ENCODE measurements at regions not wholly inside any gene's neighbourhood (a gene's known extent, or its start where the extent isn't known, plus 50 kb on each side); places are given as distances from the start of the nearest gene placed in this dataset.
"Not testable (repeated sequence)": the region's sequence is repeated elsewhere in the genome, so short reads cannot be mapped to it uniquely, and the experiment has no call there.

DNA sequence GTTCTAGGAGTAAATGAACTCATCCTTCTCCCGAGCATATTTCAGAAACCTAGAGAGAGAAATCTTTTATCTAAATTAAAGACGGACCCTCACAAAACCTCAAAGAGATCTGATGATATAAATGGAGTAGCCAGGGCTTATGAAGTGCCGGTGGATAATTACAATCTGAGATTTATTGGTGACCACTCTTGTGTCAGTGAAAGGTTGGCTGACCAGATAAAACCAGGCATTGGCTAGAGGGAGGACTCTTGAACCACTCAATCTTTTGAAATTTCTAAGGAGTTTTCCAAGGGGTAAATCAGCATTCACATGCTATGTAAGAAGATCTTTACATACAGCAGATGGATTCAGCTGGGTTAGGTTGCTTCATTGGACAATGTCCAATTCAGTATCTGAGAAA, 227.3 kb upstream of the MMADHC start:
- DNase-seq (ENCODE audit: low read depth) = no peak

DNA sequence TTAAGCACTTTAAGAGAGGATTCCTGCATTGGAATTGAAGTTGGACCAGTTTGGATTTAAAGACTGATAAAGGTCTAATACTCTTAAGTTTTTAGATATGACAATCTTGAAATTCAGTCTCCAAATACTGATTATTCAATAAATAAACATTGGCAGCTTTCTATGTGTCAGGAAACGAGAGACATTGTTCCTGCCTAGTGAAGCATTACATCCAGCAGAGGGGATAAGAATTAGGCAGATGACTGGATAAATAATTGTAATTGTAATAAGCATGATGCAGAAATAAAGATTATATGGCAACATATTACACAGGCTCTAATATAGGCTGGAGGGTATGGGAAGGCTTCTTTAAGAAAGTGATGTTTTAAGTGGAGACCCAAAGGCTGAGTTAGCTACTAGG, 226.5 kb upstream of the MMADHC start:
- DNase-seq (ENCODE audit: low read depth) = no peak

DNA sequence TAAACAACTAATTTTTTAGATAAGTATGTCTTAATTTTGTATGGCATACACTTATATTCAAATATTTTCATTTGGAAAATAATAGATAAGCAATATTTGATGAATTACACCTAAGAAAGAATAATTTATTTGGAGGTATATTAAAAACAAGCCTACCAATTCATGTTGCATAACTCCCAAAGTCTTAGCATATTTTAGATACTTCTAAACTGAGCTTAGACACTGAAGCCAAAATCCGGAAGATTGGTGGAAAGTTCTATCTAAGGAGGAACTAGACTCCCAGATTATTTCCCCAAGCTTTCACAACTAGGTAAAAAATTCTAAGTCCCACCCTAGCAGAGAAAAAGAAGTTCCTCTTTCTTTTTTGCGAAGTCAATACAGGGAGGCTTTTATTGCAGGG, 221.0 kb upstream of the MMADHC start:
- DNase-seq (ENCODE audit: low read depth) = no peak

DNA sequence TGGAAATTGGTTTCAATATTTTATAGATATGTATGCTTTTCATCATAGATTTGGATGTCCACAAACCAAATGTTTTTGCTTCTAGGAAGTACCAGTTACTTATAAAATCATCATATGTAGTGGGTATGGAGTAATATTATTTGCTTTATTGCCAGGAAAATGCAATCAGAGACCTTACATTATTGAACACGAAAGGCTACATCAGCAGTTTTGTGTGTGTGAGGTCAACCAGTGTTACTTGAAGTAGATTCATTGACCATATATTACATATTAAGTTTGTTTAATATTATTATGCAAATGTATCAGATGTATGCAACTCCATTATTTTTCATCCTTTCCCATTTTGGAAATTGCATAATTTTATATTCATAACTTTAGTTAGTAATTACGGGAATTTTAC, 219.1 kb upstream of the MMADHC start:
- DNase-seq (ENCODE audit: low read depth) = no peak

DNA sequence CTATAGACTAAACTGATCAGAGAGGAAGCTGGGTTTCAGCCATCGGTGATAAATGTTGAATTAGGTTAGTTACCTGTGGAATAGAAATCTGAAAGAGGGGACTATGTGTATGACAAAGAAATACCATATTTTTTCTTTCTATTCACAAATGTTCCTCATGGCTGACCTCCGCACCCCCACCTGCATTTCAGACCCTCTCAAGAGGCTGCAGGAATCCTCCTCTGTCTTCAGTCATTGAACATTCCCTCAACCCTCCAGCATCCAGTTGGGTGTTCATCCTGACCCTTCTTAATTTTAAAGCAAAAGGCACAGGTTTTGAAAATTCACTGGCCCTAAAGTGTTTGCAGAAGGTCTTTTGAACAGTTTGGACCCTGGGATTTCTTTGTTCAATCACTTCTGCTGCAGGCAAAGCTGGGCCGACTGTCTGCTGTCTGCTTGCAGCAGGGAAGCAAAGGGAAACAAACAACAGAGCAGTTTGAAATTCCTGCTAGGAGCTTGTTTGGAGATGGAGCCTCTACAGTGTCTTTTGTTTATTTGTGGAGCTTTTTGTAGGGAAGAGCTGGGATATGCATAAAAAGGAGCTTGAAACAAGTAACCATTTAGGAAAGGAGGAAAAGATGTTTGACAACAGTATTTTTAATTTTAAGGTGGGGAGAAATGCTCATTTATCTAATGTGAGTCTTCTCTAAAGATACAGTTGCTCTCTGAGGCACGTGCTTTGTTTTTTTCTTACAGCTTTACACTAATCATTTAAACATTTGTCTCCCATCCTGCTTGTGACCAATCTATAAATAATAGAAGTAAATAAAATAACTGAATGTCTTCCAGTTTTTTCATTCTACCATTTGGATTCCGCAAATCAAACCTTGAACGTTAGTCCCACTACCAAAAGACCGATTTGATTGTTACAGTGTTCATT, 213.3 kb upstream of the MMADHC start:
- DNase-seq (ENCODE audit: low read depth) = no peak

DNA sequence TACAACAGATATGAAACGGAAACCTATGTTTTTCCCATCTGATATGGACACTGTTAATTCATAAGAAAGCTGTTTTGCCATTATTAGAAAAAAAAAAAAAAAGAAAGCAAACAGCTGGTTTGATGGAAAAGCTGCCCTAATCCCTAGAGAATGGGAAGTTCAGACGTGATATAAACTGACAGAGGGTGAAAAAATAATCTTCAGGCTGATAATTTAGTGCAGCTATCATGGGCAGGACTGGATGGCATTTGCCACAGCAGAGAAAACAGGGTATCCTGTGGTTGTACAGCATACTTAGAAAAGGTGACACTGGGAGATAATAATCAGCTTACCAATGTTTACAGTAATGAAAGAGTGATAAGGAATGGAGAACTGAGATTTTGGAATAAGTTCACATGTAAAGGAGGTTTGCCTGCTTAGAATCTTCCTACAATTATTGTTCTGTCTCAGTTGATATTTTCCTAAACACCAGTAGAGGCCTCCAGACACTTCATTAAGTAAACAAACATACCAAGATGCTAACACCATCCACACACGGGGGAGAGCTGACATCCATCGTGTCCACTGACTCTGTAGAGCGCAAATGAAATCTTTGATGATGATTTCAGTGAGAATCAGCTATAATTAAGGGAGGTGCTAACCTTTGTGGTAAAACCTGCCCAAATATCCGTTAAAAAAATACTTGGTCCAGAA, 211.6 kb upstream of the MMADHC start:
- DNase-seq (ENCODE audit: low read depth) = no peak

DNA sequence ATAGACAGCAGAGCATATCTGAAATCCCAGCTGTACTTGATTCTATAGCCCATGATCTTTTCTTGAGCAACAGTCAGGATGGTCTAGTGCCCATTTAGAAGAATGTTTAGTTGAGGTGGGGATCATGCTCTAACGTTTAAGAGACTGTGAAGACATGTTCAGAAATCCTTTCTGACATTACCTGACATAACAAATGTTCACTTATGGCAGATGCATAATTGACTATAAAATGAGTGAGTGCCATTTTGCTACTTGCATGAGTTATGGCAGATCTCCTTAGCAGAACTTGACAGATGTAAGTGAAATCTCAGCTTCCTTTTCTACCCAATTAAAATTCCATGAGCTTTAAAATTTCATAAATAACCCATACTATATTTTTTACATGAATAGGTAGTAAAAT, 209.5 kb upstream of the MMADHC start:
- DNase-seq (ENCODE audit: low read depth) = no peak

DNA sequence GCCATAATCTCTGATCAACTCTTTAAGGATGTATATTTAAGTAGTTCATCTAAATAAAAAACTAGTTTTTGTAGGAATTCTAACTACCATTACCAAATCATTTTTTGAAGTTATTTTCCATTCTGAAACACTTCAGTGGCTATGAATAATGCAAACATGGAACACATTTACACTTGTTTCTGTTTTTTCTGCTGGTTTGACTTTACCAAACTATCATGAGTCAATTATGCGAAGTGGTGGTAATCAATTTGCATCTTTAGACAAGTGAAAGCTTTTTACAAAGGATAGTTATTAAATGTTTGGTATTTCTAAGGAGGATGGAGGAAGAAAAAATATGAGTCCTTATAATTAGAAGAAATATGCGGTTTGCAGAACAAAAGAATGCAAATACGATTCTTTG, 202.0 kb upstream of the MMADHC start:
- DNase-seq (ENCODE audit: low read depth) = no peak

DNA sequence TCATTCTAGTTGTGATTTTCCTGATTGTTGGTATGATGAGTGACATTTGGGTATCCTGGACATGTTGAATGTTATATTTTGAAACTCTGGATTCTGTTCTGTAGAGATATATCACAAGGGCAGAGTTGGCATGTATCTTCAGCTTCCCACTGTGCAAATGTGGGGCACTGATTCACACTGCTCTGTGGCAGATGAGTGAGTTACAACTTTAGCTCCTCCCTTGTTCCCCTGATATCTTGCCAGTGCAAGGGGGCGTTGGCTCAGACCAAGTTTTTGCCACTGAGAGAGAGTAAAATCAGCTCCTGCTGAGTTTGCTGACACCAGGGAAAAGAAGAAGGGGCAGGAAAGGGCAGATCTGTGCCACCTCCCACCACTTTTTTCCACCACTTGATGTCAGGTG, 199.6 kb upstream of the MMADHC start:
- DNase-seq (ENCODE audit: low read depth) = no peak

DNA sequence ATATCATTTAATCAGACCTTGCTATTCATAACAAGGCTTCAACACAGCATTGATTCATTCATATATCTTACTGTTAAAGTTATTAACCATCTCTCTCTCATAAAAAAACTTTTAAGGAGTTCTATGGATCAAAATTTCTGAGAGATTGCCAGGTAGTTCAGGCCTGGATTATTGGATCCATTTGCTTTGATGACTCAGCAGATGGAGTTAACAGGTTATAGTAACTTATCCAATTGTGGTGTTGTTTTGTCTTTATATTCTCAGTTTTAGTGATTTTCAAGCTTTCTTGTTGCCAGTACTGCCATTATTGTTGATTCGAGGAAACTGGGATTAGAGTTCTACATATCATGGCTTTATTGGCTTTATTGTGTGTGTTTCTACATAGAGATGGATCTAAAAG, 195.7 kb upstream of the MMADHC start:
- DNase-seq (ENCODE audit: low read depth) = no peak

DNA sequence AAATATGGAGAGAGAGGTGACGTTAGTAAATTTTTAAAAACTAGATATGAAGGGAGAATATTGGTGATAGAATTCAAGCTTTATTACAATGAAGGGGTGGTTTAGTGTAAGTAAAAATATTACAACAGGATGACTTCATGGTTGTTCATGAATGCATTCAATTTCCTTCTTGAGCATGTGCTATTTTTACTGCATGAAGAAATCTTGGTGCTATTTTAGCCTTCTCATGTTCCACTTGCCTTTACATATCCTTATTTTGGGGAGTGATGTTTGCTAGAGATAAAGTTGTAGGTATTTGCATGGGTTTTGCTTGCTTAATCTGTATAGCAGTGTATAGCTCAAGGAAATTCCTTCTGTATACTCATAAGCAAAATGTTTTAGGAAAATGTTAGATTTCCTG, 195.0 kb upstream of the MMADHC start:
- no peak for DNase-seq (ENCODE audit: low read depth)

DNA sequence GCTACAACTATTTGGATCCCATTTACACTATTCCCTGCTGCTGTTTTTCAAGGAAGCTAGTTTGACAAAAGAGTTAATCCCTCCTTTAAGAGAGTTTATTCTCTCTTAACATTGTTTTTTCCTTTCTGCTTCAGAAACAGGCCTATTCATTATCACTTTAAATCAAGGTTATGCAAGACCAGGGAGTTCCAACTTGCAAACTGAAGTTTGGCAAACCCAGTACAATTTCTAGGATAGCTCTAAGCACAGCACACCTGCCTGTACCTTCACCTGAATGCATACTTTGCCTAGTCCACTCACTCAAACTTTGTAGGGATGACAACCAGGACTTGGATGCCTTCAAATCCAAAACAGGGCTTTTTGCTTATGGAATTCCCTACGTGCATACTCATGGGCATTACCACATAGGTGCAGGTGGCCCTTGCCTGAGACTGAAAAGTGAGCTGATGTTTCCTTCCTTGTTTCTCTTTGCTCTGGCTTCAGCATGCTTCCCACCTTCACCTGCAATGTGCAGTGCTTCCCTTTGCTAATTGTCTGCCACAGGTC, 193.8 kb upstream of the MMADHC start:
- DNase-seq (ENCODE audit: low read depth) = no peak

DNA sequence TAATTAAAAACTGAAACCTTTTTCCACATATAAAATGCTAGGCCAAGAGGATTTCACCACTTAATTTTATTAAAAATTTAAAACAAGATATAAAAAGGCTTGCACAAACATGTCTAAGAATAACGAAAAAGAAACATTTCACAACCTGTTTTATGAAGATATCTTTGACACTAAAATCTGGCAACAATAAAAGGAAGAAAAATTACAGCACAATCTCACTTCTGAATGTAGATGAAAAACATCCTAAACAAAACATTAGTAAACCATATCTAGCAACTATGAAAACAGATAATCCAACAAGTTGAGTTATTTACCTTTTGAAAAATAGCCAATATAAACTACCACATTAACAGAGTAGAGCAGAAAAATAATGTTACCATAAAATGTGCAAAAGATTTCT, 185.4 kb upstream of the MMADHC start:
- DNase-seq (ENCODE audit: low read depth) = no peak

DNA sequence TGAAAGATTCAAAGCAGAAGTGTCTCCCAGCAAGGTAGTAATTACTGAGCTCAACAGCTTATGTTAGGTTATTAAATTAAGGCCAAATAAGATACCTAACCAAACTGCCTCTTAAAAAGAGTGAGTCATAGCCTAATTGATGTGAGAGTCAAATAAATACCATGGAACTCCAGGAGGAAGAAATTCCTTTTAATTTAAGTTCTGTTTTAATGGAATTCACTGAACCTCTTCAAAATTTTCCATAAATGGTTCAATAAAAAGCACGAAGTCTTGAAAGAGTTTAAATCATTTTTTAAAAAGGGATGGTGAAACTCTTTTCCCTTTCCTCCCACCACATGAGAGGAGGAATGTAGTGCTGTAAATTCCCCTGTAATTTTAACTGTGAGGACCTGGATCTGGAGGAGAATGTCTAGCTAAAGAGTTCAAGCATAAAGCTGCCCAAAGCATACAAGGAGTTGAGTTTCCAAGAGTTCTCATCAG, 180.8 kb upstream of the MMADHC start:
- DNase-seq (ENCODE audit: low read depth) = peak; percentile 9

DNA sequence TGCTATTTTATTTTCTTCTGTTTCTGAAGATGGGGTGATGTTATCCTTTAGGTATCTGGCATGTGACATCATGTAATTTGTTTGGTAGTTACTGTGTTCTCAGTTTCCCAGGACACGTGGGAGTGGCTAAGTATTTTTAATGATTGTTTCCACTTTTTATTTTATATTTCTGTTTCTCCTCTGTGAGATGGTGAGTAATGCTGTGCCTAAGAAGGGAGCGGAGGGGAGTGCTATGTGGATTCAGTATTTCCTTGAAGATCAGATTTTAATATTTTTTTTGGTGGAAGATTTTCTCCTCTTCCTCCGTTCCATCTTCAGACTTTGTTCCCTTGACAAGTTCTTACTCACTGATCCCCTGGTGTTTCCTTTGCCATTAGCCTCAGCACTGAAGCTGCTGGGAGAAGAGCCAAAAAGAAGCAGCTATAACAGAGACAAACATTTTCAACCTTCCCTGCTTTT, 180.0 kb upstream of the MMADHC start:
- DNase-seq (ENCODE audit: low read depth) = peak; percentile 48

DNA sequence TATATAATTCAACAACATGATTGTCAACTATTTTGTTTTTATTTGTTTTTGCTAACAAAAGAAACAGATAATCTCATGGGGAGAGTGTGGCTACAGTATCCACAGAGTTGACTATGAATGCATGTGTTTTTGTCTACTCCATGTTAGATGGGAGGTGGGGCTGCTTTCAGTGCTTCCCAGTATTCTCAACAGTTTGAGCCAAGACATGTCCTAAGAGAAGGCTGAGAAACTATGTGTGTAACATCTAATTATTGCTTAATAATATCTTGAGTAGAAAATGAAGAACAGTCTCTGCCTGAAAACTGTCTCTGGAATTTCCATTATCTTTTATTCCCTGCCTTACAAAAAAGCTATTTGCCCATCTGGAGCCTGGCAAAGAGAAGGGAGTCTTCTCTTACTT, 178.8 kb upstream of the MMADHC start:
- DNase-seq (ENCODE audit: low read depth) = no peak

DNA sequence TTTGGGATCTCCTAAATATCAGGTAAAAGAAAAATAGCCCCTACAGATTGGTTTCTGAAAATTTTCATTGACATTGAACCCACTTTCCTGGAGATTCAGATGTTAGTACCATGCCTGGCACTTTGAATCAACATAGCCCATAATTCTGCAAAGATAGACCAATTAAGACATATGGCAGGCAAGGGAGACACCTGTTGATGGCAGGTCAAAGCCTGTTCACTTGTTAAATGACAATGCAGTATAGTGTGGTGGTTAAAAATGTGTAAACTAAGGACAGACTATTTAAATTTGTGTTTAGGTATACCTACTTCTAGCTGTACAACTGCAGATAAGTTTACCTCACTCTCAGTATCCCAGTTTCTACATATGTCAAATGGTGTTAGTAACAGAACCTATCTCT, 178.1 kb upstream of the MMADHC start:
- no peak for DNase-seq (ENCODE audit: low read depth)

DNA sequence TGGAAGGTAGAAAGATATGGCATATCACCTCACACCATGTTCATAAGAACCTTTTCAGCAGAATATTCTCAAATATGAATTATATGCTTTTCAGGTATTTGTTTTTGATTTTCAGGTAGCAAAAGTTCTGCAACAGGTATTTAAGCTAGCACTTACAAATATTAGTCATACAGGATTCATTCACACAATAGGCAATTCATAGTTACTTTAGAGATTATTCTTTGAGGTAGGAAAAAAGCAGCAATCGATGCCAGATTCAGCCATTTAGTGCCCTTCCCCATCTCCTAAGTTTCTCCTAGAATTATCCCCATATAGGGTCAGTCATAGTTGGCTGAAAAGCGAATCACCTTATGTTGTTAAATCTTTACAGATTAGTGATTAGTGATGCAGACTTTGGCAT, 177.4 kb upstream of the MMADHC start:
- no peak for DNase-seq (ENCODE audit: low read depth)

DNA sequence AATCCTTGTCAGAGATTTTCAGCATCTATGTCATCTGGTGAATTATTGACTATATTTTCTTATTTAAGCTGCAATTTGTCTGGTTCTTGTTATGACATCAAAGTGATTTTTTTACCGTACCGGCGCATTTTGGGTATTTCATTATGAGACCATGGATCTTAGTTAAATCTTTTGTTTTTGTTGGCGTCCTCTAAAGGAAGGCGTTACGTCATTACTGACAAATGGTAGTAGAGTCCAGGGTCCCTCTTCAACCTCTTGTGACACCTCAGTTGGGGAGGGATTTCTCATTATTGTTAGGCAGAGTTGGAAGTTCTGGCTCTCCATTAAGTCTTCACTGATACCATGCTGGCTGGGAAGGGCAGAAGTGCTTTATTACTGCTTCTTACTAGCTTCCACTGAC, 175.8 kb upstream of the MMADHC start:
- DNase-seq (ENCODE audit: low read depth) = no peak

DNA sequence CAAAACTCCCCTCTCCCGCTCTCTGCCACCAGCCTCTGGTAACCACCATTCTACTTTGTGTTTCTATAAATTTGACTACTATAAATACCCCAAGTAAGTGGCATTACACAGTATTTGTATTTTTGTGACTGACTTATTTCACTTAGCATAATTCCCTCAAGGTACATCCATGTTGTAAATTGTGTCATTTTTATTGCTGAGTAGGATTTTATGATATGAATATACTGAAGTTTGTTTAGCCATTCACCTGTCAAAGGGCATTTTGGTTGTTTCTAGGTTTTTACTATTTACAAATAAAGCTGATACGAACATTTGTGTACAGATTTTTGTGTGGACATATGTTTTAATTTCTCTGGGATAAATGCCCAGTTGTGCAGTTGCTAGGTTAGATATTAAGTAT, 174.0 kb upstream of the MMADHC start:
- no peak for DNase-seq (ENCODE audit: low read depth)

DNA sequence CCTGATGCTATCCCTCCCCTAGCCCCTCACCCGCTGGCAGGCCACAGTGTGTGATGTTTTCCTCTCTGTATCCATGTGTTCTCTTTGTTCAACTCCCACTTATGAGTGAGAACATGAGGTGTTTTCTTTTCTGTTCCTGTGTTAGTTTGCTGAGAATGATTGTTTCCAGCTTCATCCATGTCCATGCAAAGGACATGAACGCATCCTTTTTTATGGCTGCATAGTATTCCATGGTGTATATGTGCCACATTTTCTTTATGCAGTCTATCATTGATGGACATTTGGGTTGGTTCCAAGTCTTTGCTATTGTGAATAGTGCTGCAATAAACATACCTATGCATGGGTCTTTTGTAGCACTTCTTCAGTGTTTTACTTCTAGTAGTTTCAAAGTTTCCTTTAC, 171.8 kb upstream of the MMADHC start:
- not testable (repeated sequence) for DNase-seq (ENCODE audit: low read depth)

DNA sequence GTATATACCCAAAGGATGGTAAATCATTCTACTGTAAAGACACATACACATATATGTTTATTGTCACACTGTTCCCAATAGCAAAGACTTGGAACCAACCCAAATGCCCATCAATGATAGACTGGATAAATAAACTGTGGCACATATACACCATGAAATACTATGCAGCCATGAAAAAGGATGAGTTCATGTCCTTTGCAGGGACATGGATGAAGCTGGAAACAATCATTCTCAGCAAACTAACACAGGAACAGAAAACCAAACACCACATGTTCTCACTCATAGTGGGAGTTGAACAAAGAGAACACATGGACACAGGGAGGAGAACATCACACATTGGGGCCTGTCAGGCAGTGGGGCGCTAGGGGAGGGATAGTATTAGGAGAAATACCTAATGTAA, 167.1 kb upstream of the MMADHC start:
- not testable (repeated sequence) for DNase-seq (ENCODE audit: low read depth)

DNA sequence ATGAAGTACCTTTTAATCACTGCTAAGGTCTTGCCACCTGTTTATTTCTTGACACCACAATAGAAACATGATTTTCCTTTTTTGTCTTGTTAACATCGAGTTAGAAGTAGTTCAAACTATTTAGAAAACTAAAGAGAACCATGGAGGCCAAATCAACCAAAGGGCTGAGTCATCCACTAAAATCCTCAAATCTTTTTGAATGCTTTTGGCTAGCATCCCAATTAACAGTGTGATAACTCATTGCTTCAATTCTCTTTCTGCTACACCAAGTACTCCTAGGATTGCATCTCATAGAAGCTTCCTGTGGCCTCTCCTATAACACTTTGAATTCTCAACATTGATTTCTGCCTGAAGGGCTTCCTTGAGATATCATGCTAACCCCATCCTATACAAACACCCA, 159.9 kb upstream of the MMADHC start:
- DNase-seq (ENCODE audit: low read depth) = no peak

Data from Daoy (cell line).